Fibroblast of villous mesenchyme (primary cell): ENCODE measurements at regions not wholly inside any gene's neighbourhood (a gene's known extent, or its start where the extent isn't known, plus 50 kb on each side); places are given as distances from the start of the nearest gene placed in this dataset.
"Not testable (repeated sequence)": the region's sequence is repeated elsewhere in the genome, so short reads cannot be mapped to it uniquely, and the experiment has no call there.

Source experiments
- DNase-seq: peaks from one replicate; pipeline ENCODE4 v3.0.0-alpha.2; 2010; ENCODE audit warnings: low read depth
- H3K4me3 ChIP-seq: 2 replicates; pipeline ENCODE4 v1.5.1; 2011; ENCODE audit warnings: low read depth, mild to moderate bottlenecking, low read length
- CTCF ChIP-seq: IDR thresholded peaks from 2 replicates; pipeline ENCODE4 v1.5.1; 2012; ENCODE audit warnings: low read depth, mild to moderate bottlenecking, low read length; ENCODE audit not compliant: insufficient read depth

GRCh38 chr2:228590681-228591080 lies 409.2 kb upstream of the SPHKAP start:
- DNase-seq, result no peak
- H3K4me3 ChIP-seq, result no peak overlapping the region
- TF ChIP-seq CTCF, result no peak

GRCh38 chr2:228589115-228589514 lies 407.6 kb upstream of the SPHKAP start:
- TF ChIP-seq CTCF, result no peak
- peak; percentile 10 for DNase-seq
- no peak overlapping the region for H3K4me3 ChIP-seq

- no peak overlapping the region for H3K4me3 ChIP-seq
- TF ChIP-seq CTCF, result no peak
- DNase-seq, result peak; percentile 78
Measured at GRCh38 chr2:228581731-228582130, 400.2 kb upstream of the SPHKAP start.

- no peak for DNase-seq
- no peak for TF ChIP-seq CTCF
- no peak overlapping the region for H3K4me3 ChIP-seq
Measured at GRCh38 chr2:228575897-228576296, 394.4 kb upstream of the SPHKAP start.

- DNase-seq, result not testable (repeated sequence)
- H3K4me3 ChIP-seq, result peak overlapping the region; percentile 57
Measured at GRCh38 chr2:228568275-228568674, 386.8 kb upstream of the SPHKAP start.

- no peak for DNase-seq
- H3K4me3 ChIP-seq, result no peak overlapping the region
- TF ChIP-seq CTCF, result no peak
Measured at GRCh38 chr2:228561816-228562215, 380.3 kb upstream of the SPHKAP start.

GRCh38 chr2:228559774-228560415 lies 378.4 kb upstream of the SPHKAP start:
- H3K4me3 ChIP-seq, result no peak overlapping the region
- no peak for DNase-seq

More at GRCh38 chr2:228559774-228560415, 378.4 kb upstream of the SPHKAP start:
- TF ChIP-seq CTCF, result no peak
